ENCODE measurements at regions not wholly inside any gene's neighbourhood (a gene's known extent, or its start where the extent isn't known, plus 50 kb on each side); places are given as distances from the start of the nearest gene placed in this dataset.

- H3K36me3 ChIP-seq, result no peaks in the 10 kb centered on the region
- H3K27me3 ChIP-seq, result no peaks in the 10 kb centered on the region
- no peak overlapping the region for H3K4me3 ChIP-seq
- intact Hi-C loops (cut with DNase I), result no loop called here
- TF ChIP-seq CTCF (IDR thresholded peaks at IDR 0.05), result no peak
- ATAC-seq (peak; percentile 23), DNase-seq (no peak)
- no peaks in the 10 kb centered on the region for H3K4me1 ChIP-seq
- H3K27ac ChIP-seq, result no peak overlapping the region
- no peaks in the 10 kb centered on the region for H3K9me3 ChIP-seq
These were observed 91.2 kb upstream of the KLHL29 start for GRCh38 chr2:23293731-23294130.

DNA sequence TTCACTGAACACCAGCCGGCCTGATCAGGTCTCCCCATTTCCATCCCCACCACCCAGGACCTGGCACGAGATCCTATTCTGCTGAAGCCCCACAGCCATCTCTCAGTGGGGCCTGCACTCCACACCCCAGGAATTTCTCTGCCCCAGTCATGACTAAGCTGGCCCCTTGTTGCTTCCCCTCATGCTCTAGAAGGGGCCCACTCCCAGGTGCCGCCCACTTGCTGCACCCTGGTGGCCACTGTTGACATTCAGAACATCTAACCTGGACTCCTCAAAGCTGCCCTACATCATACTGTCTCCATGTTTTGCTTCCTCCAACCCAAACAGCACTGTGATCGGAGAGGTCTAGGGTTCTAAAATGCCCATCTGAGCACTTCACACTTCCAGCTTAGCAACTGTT is 90.7 kb upstream of the KLHL29 start:
- ATAC-seq, result no peak

DNA sequence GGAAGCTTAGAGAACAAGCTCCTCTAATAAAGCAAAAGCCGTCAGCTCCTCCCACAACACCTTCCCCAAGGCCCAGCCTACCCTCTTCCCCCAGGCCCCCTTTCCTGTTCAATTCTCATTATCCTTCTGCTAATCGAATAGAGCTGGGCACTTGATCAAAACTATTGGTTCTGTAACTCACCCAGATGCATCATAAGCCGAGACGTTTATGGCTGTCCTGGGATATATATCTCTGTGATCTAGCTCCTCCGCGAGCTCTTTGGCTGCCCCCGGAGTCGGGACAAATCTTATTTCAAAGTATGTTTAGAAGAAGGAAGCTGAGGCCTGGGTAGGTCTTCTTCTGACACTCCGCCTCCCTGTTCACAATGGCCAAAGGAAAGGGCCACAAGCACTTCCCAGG is 88.3 kb upstream of the KLHL29 start:
- TF ChIP-seq CTCF (IDR thresholded peaks at IDR 0.05), result no peak
- Histone ChIP-seq H3K36me3 (no peaks in the 10 kb centered on the region), H3K27me3 (no peaks in the 10 kb centered on the region), H3K4me3 (no peak overlapping the region), H3K9me3 (no peaks in the 10 kb centered on the region), H3K4me1 (no peaks in the 10 kb centered on the region), H3K27ac (no peak overlapping the region)
- no peak for DNase-seq
- ATAC-seq, result no peak
- intact Hi-C loops (cut with DNase I), result no loop called here

More for the DNA sequence above, 90.7 kb upstream of the KLHL29 start:
- H3K36me3 ChIP-seq, result no peaks in the 10 kb centered on the region
- DNase-seq, result no peak
- H3K27me3 ChIP-seq, result no peaks in the 10 kb centered on the region
- no peaks in the 10 kb centered on the region for H3K9me3 ChIP-seq
- intact Hi-C loops (cut with DNase I), result no loop called here
- no peaks in the 10 kb centered on the region for H3K4me1 ChIP-seq
- no peak overlapping the region for H3K27ac ChIP-seq
- H3K4me3 ChIP-seq, result no peak overlapping the region
- no peak for TF ChIP-seq CTCF (IDR thresholded peaks at IDR 0.05)

DNA sequence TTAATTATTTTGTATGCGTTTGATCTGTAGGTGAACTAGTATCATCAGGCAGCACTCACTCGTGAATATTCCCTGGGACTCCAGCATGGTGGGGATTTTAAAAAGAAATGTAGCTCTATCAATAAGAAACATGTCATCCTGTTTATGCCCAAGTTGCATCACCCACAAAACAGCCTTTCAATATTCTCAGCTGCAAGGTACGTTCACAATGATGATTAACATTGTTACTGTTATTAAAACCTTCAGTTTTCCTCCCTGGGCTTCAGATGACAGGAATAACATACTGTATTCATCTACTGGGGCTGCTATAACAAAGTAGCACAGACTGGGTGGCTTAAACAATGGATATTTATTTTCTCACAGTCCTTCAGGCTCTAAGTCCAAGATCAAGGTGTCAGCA is 87.9 kb upstream of the KLHL29 start:
- intact Hi-C loops (cut with DNase I), result no loop called here
- H3K27me3 ChIP-seq, result no peaks in the 10 kb centered on the region
- H3K27ac ChIP-seq, result no peak overlapping the region
- TF ChIP-seq CTCF (IDR thresholded peaks at IDR 0.05), result no peak
- ATAC-seq (no peak), DNase-seq (no peak)
- H3K4me3 ChIP-seq, result no peak overlapping the region
- no peaks in the 10 kb centered on the region for H3K9me3 ChIP-seq
- no peaks in the 10 kb centered on the region for H3K36me3 ChIP-seq
- H3K4me1 ChIP-seq, result no peaks in the 10 kb centered on the region

- Histone ChIP-seq H3K36me3 (no peaks in the 10 kb centered on the region), H3K9me3 (no peaks in the 10 kb centered on the region), H3K27me3 (no peaks in the 10 kb centered on the region), H3K4me1 (no peaks in the 10 kb centered on the region), H3K4me3 (no peak overlapping the region), H3K27ac (no peak overlapping the region)
- ATAC-seq, result no peak
- DNase-seq, result no peak
- TF ChIP-seq CTCF (IDR thresholded peaks at IDR 0.05), result no peak
- intact Hi-C loops (cut with DNase I), result no loop called here
These were observed 86.4 kb upstream of the KLHL29 start for GRCh38 chr2:23298551-23298950.
